ENCODE measurements at regions not wholly inside any gene's neighbourhood (a gene's known extent, or its start where the extent isn't known, plus 50 kb on each side); places are given as distances from the start of the nearest gene placed in this dataset.

DNA sequence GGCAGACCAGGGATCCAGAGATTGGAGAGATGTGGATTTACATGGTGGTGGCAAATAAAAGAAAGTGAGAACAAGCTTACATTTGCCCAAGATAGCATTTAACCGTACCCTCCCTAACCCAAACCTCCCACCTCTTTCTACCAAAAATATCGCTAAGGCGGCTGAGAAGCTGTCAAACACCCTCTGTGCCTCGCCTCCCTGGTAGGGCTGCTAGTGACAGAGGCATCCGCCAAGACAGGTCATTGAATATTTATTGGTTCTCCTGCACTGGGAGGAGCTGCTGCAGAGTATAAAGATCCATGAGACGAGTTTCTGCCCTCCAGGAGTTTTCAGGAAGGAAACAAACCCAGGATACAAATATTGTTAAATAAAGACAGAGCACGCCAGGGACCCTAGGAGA is 107.3 kb upstream of the TMC3 start:
- no peak overlapping the region for H3K4me3 ChIP-seq (ENCODE audit: low read length)
- no peak for DNase-seq (ENCODE audit: low read depth)
- no peak for TF ChIP-seq CTCF (IDR thresholded peaks at IDR 0.05; ENCODE audit: insufficient read depth, low read depth, low read length, missing control alignments)

GRCh38 chr15:81480645-81481053 is 106.6 kb upstream of the TMC3 start:
- peak; percentile 67 for DNase-seq (ENCODE audit: low read depth)
- peak; percentile 63 for TF ChIP-seq CTCF (IDR thresholded peaks at IDR 0.05; ENCODE audit: insufficient read depth, low read depth, low read length, missing control alignments)
- no peak overlapping the region for H3K4me3 ChIP-seq (ENCODE audit: low read length)

- H3K4me3 ChIP-seq (ENCODE audit: low read length), result no peak overlapping the region
- peak; percentile 29 for DNase-seq (ENCODE audit: low read depth)
Measured at GRCh38 chr15:81478354-81478753, 104.3 kb upstream of the TMC3 start.

DNA sequence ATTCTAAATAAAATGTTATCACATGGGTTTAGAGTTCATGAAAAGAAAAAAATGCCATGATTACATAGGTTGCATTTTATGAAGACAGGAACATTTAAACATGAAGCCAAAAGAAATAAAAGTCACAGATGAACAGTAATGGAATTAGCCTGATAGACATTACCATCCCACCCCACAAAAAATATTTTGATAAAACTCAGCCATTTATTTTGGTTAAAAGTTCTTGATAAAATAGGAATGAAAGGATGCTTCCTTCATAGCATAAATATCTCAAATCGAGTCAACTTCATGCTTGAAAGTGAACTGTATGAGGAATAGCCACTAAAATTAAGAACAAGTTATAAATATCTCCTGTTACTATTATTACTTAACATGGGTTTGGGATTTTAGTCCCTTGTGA is 101.9 kb upstream of the TMC3 start:
- no peak for TF ChIP-seq CTCF (IDR thresholded peaks at IDR 0.05; ENCODE audit: insufficient read depth, low read depth, low read length, missing control alignments)
- H3K4me3 ChIP-seq (ENCODE audit: low read length), result no peak overlapping the region
- DNase-seq (ENCODE audit: low read depth), result no peak

More at GRCh38 chr15:81478354-81478753, 104.3 kb upstream of the TMC3 start:
- TF ChIP-seq CTCF (IDR thresholded peaks at IDR 0.05; ENCODE audit: insufficient read depth, low read depth, low read length, missing control alignments), result no peak

DNA sequence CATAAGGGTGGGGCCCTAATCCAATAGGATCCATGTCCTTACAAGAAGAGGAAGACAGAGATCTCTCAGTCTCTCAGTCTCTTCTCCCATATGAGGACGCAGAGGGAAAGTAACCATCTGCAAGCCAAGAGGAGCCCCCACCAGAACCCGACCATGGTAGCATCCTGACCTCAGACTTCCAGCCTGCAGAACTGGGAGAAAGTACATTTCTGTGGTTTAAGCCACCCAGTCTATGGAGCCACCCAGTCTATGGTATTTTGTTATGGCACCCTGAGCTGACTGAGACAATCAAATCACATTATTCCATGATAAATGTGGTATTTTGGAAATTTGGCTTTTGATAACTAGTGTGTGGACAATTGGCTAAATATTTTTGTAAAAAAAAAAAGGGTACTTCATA is 101.5 kb upstream of the TMC3 start:
- no peak overlapping the region for H3K4me3 ChIP-seq (ENCODE audit: low read length)
- TF ChIP-seq CTCF (IDR thresholded peaks at IDR 0.05; ENCODE audit: insufficient read depth, low read depth, low read length, missing control alignments), result no peak
- no peak for DNase-seq (ENCODE audit: low read depth)

GRCh38 chr15:81473946-81474345 is 99.9 kb upstream of the TMC3 start:
- H3K4me3 ChIP-seq (ENCODE audit: low read length), result no peak overlapping the region
- DNase-seq (ENCODE audit: low read depth), result no peak
- no peak for TF ChIP-seq CTCF (IDR thresholded peaks at IDR 0.05; ENCODE audit: insufficient read depth, low read depth, low read length, missing control alignments)

DNA sequence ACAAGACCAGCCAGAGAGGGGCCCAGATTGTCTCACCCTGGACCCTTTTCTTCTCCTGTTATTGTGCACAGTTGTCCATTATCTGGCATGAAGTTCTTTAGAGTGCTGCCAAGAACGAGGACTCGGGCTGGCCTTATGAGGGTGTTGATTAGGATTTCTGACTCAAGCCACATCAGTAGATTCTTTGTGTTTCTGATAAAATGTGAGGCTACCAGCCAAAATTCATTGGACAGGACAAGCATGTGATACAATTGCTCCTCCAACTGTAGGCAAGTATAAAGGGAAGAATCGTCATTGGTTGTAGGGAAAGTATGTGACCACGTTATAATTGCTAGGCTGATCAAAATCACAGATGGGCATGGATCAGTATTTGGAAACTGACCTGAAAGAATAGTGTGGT is 99.2 kb upstream of the TMC3 start:
- TF ChIP-seq CTCF (IDR thresholded peaks at IDR 0.05; ENCODE audit: insufficient read depth, low read depth, low read length, missing control alignments), result no peak
- H3K4me3 ChIP-seq (ENCODE audit: low read length), result no peak overlapping the region
- no peak for DNase-seq (ENCODE audit: low read depth)
